IPS-20b (cell line): ENCODE measurements at regions not wholly inside any gene's neighbourhood (a gene's known extent, or its start where the extent isn't known, plus 50 kb on each side); places are given as distances from the start of the nearest gene placed in this dataset.
"Not testable (repeated sequence)": the region's sequence is repeated elsewhere in the genome, so short reads cannot be mapped to it uniquely, and the experiment has no call there.

Experiments used
- H3K27ac ChIP-seq: one replicate; pipeline ENCODE4 v1.5.1; 2013; ENCODE audit warnings: low read length
- H3K27me3 ChIP-seq: 2 replicates; pipeline ENCODE4 v1.6.1; 2013; ENCODE audit warnings: mild to moderate bottlenecking, low read length, inconsistent platforms; ENCODE audit not compliant: insufficient read depth
- H3K36me3 ChIP-seq: 2 replicates; pipeline ENCODE4 v1.6.1; 2013; ENCODE audit warnings: low read depth, mild to moderate bottlenecking, inconsistent platforms, low read length, moderate library complexity; ENCODE audit not compliant: insufficient read depth
- H3K4me1 ChIP-seq: 2 replicates; pipeline ENCODE4 v1.6.1; 2013; ENCODE audit warnings: mild to moderate bottlenecking, control low read depth, inconsistent platforms, low read length, moderate library complexity; ENCODE audit not compliant: insufficient read depth
- H3K4me3 ChIP-seq: 2 replicates; pipeline ENCODE4 v1.5.1; 2013; ENCODE audit warnings: mild to moderate bottlenecking, low read length, inconsistent platforms
- H3K9ac ChIP-seq: 2 replicates; pipeline ENCODE4 v1.6.1; 2013; ENCODE audit warnings: low read depth, mild to moderate bottlenecking, inconsistent platforms, low read length, moderate library complexity
- H3K9me3 ChIP-seq: 2 replicates; pipeline ENCODE4 v1.6.1; 2013; ENCODE audit warnings: mild to moderate bottlenecking, low read depth, low read length, inconsistent platforms; ENCODE audit not compliant: insufficient read depth

- no peaks in the 10 kb centered on the region for H3K4me1 ChIP-seq
- no peak overlapping the region for H3K27ac ChIP-seq
- H3K27me3 ChIP-seq = no peaks in the 10 kb centered on the region
Measured at GRCh38 chr11:130979386-130979972, 63.2 kb upstream of the SNX19 start.

GRCh38 chr11:130980071-130980862 is 64.0 kb upstream of the SNX19 start:
- Histone ChIP-seq H3K4me1 (no peaks in the 10 kb centered on the region), H3K9ac (no peak overlapping the region), H3K27me3 (no peaks in the 10 kb centered on the region), H3K36me3 (no peaks in the 10 kb centered on the region), H3K4me3 (no peak overlapping the region), H3K9me3 (peaks cover 16% of the 10 kb centered on the region; the same call in 1 of the 2 replicates), H3K27ac (no peak overlapping the region)

More at GRCh38 chr11:130979386-130979972, 63.2 kb upstream of the SNX19 start:
- Histone ChIP-seq H3K36me3 (no peaks in the 10 kb centered on the region), H3K9me3 (peaks cover 16% of the 10 kb centered on the region; the same call in 1 of the 2 replicates), H3K9ac (no peak overlapping the region), H3K4me3 (no peak overlapping the region)

DNA sequence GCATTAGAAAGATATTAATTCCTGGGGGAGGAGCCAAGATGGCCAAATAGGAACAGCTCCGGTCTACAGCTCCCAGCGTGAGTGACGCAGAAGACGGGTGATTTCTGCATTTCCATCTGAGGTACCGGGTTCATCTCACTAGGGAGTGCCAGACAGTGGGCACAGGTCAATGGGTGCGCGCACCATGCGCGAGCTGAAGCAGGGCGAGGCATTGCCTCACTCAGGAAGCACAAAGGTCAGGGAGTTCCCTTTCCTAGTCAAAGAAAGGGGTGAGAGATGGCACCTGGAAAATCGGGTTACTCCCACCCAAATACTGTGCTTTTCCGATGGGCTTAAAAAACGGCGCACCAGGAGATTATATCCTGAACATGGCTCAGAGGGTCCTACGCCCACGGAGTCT is 68.0 kb upstream of the SNX19 start:
- H3K4me1 ChIP-seq, H3K27me3 ChIP-seq, H3K27ac ChIP-seq, H3K9ac ChIP-seq, H3K36me3 ChIP-seq, H3K4me3 ChIP-seq: not testable (repeated sequence)
- peaks cover 16% of the 10 kb centered on the region; the same call in 1 of the 2 replicates for H3K9me3 ChIP-seq

DNA sequence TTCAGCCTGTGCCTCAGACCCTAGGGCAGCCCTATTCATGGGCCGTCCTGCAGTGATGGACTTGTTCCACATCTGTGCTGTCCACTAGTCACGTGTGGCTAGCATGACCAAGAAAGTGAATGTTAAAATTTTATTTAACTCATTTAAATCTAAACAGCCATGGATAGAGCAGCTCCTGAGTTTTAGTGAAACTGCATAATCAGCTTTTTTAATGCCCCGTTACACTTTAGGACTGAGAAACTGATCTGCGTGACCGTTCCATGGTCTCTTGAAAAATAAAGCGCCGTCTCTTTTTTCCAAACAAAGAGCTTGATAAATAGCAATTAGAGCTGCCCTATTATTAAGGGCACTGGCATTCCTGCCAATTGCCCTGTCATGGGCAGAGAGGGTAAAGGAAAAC is 76.5 kb upstream of the SNX19 start:
- H3K9me3 ChIP-seq = no peaks in the 10 kb centered on the region
- H3K27ac ChIP-seq = no peak overlapping the region
- H3K36me3 ChIP-seq = no peaks in the 10 kb centered on the region
- H3K4me3 ChIP-seq = no peak overlapping the region
- H3K27me3 ChIP-seq = no peaks in the 10 kb centered on the region
- H3K9ac ChIP-seq = no peak overlapping the region
- H3K4me1 ChIP-seq = no peaks in the 10 kb centered on the region

GRCh38 chr11:130994043-130994442 is 77.8 kb upstream of the SNX19 start:
- Histone ChIP-seq H3K4me3 (no peak overlapping the region), H3K9ac (no peak overlapping the region)

GRCh38 chr11:130995266-130995665 is 79.0 kb upstream of the SNX19 start:
- Histone ChIP-seq H3K9ac (no peak overlapping the region), H3K4me3 (no peak overlapping the region), H3K9me3 (no peaks in the 10 kb centered on the region), H3K27me3 (no peaks in the 10 kb centered on the region), H3K36me3 (no peaks in the 10 kb centered on the region), H3K4me1 (no peaks in the 10 kb centered on the region), H3K27ac (no peak overlapping the region)

More at GRCh38 chr11:130994043-130994442, 77.8 kb upstream of the SNX19 start:
- Histone ChIP-seq H3K9me3 (no peaks in the 10 kb centered on the region), H3K36me3 (no peaks in the 10 kb centered on the region), H3K27ac (no peak overlapping the region), H3K4me1 (no peaks in the 10 kb centered on the region), H3K27me3 (no peaks in the 10 kb centered on the region)

DNA sequence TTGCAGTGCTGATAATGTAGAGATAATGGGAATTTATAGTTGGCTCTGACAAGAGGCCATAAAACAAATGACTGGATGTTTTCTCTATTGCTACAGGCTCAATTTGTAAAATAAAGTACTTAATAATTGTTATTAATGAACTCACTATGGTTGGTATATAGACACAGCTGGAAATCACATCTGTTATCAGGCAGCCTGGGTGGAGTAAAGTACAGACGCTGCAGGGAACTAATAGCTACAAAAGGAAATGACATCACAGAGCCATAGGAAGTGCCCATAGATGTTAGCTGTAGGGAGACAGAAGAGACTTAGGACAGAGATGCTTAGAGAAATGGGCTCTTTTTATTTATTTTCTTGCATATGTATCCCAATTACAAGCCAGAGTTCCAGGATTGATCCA is 81.0 kb upstream of the SNX19 start:
- H3K9ac ChIP-seq = no peak overlapping the region
- H3K27me3 ChIP-seq = no peaks in the 10 kb centered on the region
- no peaks in the 10 kb centered on the region for H3K36me3 ChIP-seq
- no peaks in the 10 kb centered on the region for H3K4me1 ChIP-seq
- H3K27ac ChIP-seq = no peak overlapping the region
- no peaks in the 10 kb centered on the region for H3K9me3 ChIP-seq
- H3K4me3 ChIP-seq = no peak overlapping the region

GRCh38 chr11:130999086-130999485 is 82.8 kb upstream of the SNX19 start:
- no peak overlapping the region for H3K27ac ChIP-seq
- H3K9me3 ChIP-seq = no peaks in the 10 kb centered on the region
- no peak overlapping the region for H3K9ac ChIP-seq
- H3K36me3 ChIP-seq = no peaks in the 10 kb centered on the region
- H3K4me3 ChIP-seq = no peak overlapping the region
- no peaks in the 10 kb centered on the region for H3K27me3 ChIP-seq
- H3K4me1 ChIP-seq = no peaks in the 10 kb centered on the region

- Histone ChIP-seq H3K9ac (no peak overlapping the region), H3K27me3 (no peaks in the 10 kb centered on the region), H3K9me3 (no peaks in the 10 kb centered on the region), H3K4me1 (no peaks in the 10 kb centered on the region), H3K4me3 (no peak overlapping the region), H3K36me3 (no peaks in the 10 kb centered on the region), H3K27ac (no peak overlapping the region)
Measured at GRCh38 chr11:130999992-131000770, 83.9 kb upstream of the SNX19 start.

GRCh38 chr11:131002145-131002544 is 85.9 kb upstream of the SNX19 start:
- H3K27ac ChIP-seq = no peak overlapping the region
- H3K36me3 ChIP-seq = no peaks in the 10 kb centered on the region
- H3K4me1 ChIP-seq = no peaks in the 10 kb centered on the region
- no peaks in the 10 kb centered on the region for H3K9me3 ChIP-seq
- H3K27me3 ChIP-seq = no peaks in the 10 kb centered on the region
- no peak overlapping the region for H3K4me3 ChIP-seq
- H3K9ac ChIP-seq = no peak overlapping the region

DNA sequence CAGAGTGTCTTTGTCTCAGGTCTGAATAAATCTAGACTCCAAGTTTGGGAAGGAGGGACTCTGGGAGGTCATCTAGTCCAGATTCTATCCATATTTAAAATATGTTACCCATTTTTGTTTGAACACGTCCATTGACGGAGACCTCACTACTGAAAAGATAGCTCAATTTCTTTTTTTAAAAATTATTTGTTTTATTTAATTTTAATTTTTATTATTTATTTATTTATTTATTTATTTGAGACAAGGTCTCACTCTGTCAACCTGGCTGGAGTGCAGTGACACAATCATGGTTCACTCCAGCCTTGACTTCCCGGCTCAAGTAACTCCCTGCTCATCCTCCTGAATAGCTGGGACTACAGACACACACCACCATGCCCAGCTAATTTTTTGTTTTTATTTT is 89.5 kb upstream of the SNX19 start:
- H3K9ac ChIP-seq = no peak overlapping the region
- H3K27ac ChIP-seq = no peak overlapping the region
- no peak overlapping the region for H3K4me3 ChIP-seq
- no peaks in the 10 kb centered on the region for H3K27me3 ChIP-seq
- no peaks in the 10 kb centered on the region for H3K36me3 ChIP-seq
- no peaks in the 10 kb centered on the region for H3K4me1 ChIP-seq
- H3K9me3 ChIP-seq = no peaks in the 10 kb centered on the region
